HCT116 (cell line): ENCODE measurements at regions not wholly inside any gene's neighbourhood (a gene's known extent, or its start where the extent isn't known, plus 50 kb on each side); places are given as distances from the start of the nearest gene placed in this dataset.

Source experiments
- ATAC-seq: fragments of 200-7000 bp; cut with Tn5 transposase; 2 replicates; pipeline ENCODE4 v1.9.1; 2020; ENCODE audit warnings: mild to moderate bottlenecking, moderate library complexity
- BruUV-seq: library from RNA; stranded (reverse); fragments of 400-500 nt; replicated peaks from 2 replicates; lab custom pipeline; 2021; lab: Mats Ljungman, UMichigan
- CTCF ChIA-PET: fragments of 300-600 bp; sonication (Branson Sonifier 250); formaldehyde crosslinking; loops from one replicate; lab custom pipeline; 2021; ENCODE audit warnings: antibody characterized with exemption; lab: Charles Lee
- POLR2A ChIA-PET: fragments of 300-600, 350-600 bp; sonication (Branson Sonifier 250); formaldehyde crosslinking; loops from one replicate; lab custom pipeline; 2021; ENCODE audit warnings: antibody characterized with exemption; lab: Charles Lee
- RAD21 ChIA-PET, 2 experiments: fragments of 300-600 bp; sonication (Branson Sonifier 250); formaldehyde crosslinking; loops; one replicate each; lab custom pipeline; 2023; ENCODE audit warnings: low total read pairs in 2 of 2; ENCODE audit not compliant: uncharacterized antibody in 2 of 2, unreplicated experiment in 2 of 2, low non-redundant PET in 1 of 2; lab: Charles Lee
- DNase-seq: peaks from one replicate; pipeline ENCODE4 v3.0.0-alpha.2; 2010; ENCODE audit warnings: low read depth, low spot score
- H2AFZ ChIP-seq: fragments of 200-600 bp; shearing (Covaris generic), sonication (generic); 2 replicates; pipeline ENCODE4 v1.6.1; 2017; ENCODE audit warnings: low read depth, mixed run types, mixed read lengths, antibody characterized with exemption, low read length; ENCODE audit not compliant: poor library complexity, severe bottlenecking
- H3K27ac ChIP-seq: 2 replicates; pipeline ENCODE4 v1.5.1; 2012; ENCODE audit warnings: low read depth, low read length
- H3K27me3 ChIP-seq: fragments of 200-600 bp; sonication (generic); 2 replicates; pipeline ENCODE4 v1.6.1; 2016; ENCODE audit warnings: mixed run types, low read length, mixed read lengths; ENCODE audit not compliant: insufficient read depth
- H3K36me3 ChIP-seq, 2 experiments: fragments of 200-500 bp in 1 of 2; fragments of 200-600 bp in 1 of 2; sonication (Bioruptor generic) in 1 of 2; sonication (generic) in 1 of 2; 2 replicates each; pipeline versions ENCODE4 v1.5.1 to v1.6.1; 2014 to 2016; ENCODE audit warnings: low read length in 2 of 2, inconsistent platforms in 1 of 2, mixed read lengths in 1 of 2, mixed run types in 1 of 2; ENCODE audit not compliant: insufficient read depth in 2 of 2, control insufficient read depth in 1 of 2
- H3K4me1 ChIP-seq, 2 experiments: fragments of 200-600 bp in 1 of 2; sonication (generic) in 1 of 2; 2 replicates each; pipeline versions ENCODE4 v1.5.1 to v1.6.1; 2012 to 2017; ENCODE audit warnings: low read length in 2 of 2, inconsistent platforms in 1 of 2, mild to moderate bottlenecking in 1 of 2, mixed read lengths in 1 of 2, mixed run types in 1 of 2, moderate library complexity in 1 of 2; ENCODE audit not compliant: insufficient read depth in 2 of 2, control insufficient read depth in 1 of 2
- H3K4me2 ChIP-seq: fragments of 200-600 bp; sonication (generic); 2 replicates; pipeline ENCODE4 v1.6.1; 2017; ENCODE audit warnings: mixed run types, low read length, mixed read lengths
- H3K4me3 ChIP-seq, 2 experiments: fragments of 200-600 bp in 1 of 2; sonication (generic) in 1 of 2; replicated peaks in 1 of 2; 2 replicates each; pipeline ENCODE4 v1.5.1; 2011 to 2016; ENCODE audit warnings: low read length in 2 of 2, control low read depth in 1 of 2, low read depth in 1 of 2, mild to moderate bottlenecking in 1 of 2, mixed read lengths in 1 of 2, mixed run types in 1 of 2
- H3K79me2 ChIP-seq: fragments of 200-600 bp; sonication (generic); 2 replicates; pipeline ENCODE4 v1.6.1; 2017; ENCODE audit warnings: mild to moderate bottlenecking, mixed run types, low read length, moderate library complexity, mixed read lengths; ENCODE audit not compliant: insufficient read depth
- H3K9ac ChIP-seq: fragments of 200-600 bp; sonication (generic); 2 replicates; pipeline ENCODE4 v1.6.1; 2016; ENCODE audit warnings: low read length, mixed read lengths
- H3K9me2 ChIP-seq: fragments of 200-600 bp; sonication (generic), shearing (Covaris generic); 2 replicates; pipeline ENCODE4 v1.6.1; 2017; ENCODE audit warnings: mixed run types, mild to moderate bottlenecking, moderate library complexity; ENCODE audit not compliant: insufficient read depth
- H3K9me3 ChIP-seq, 2 experiments: fragments of 200-500 bp in 1 of 2; fragments of 200-600 bp in 1 of 2; sonication (Bioruptor generic) in 1 of 2; sonication (generic) in 1 of 2; 2 replicates each; pipeline ENCODE4 v1.6.1; 2014 to 2017; ENCODE audit warnings: low read length in 2 of 2, mixed read lengths in 2 of 2, inconsistent platforms in 1 of 2, low read depth in 1 of 2, mild to moderate bottlenecking in 1 of 2, mixed run types in 1 of 2, moderate library complexity in 1 of 2; ENCODE audit not compliant: control insufficient read depth in 1 of 2, insufficient read depth in 1 of 2
- H4K20me1 ChIP-seq: fragments of 200-600 bp; sonication (generic), shearing (Covaris generic); 2 replicates; pipeline ENCODE4 v1.6.1; 2017; ENCODE audit warnings: mixed run types, mild to moderate bottlenecking, moderate library complexity; ENCODE audit not compliant: insufficient read depth
- ATF3 ChIP-seq: IDR thresholded peaks from 2 replicates; pipeline ENCODE4 v1.6.1; 2012
- CBX3 ChIP-seq: IDR thresholded peaks from 2 replicates; pipeline ENCODE4 v1.6.1; 2012; ENCODE audit warnings: low read depth
- CTCF ChIP-seq, 3 experiments: fragments of 200-600 bp in 1 of 3; sonication (generic) in 1 of 3; IDR thresholded peaks in 2 of 3; conservative IDR thresholded peaks in 1 of 3; 2 replicates each; pipeline ENCODE4 v1.5.1; 2012 to 2017; ENCODE audit warnings: low read depth in 2 of 3, low read length in 2 of 3, antibody characterized with exemption in 1 of 3, borderline replicate concordance in 1 of 3, control low read depth in 1 of 3, mild to moderate bottlenecking in 1 of 3, mixed read lengths in 1 of 3, mixed run types in 1 of 3, moderate library complexity in 1 of 3; ENCODE audit not compliant: insufficient read depth in 1 of 3
- EZH2 ChIP-seq: fragments of 200-600 bp; sonication (generic); IDR thresholded peaks from 2 replicates; pipeline ENCODE4 v1.6.1; 2017; ENCODE audit warnings: antibody characterized with exemption, mixed run types
- EZH2phosphoT487 ChIP-seq: fragments of 200-600 bp; IDR thresholded peaks from 2 replicates; pipeline ENCODE4 v1.6.1; 2018; ENCODE audit warnings: antibody characterized with exemption, borderline replicate concordance
- JUND ChIP-seq: IDR thresholded peaks from 2 replicates; pipeline ENCODE4 v1.6.1; 2012
- POLR2AphosphoS5 ChIP-seq: IDR thresholded peaks from 2 replicates; pipeline ENCODE4 v1.6.1; 2011; ENCODE audit warnings: mild to moderate bottlenecking, low read depth, low read length, moderate library complexity
- RAD21 ChIP-seq: IDR thresholded peaks from 2 replicates; pipeline ENCODE4 v1.6.1; 2012; ENCODE audit warnings: low read depth, mild to moderate bottlenecking
- REST ChIP-seq: IDR thresholded peaks from 2 replicates; pipeline ENCODE4 v1.6.1; 2012; ENCODE audit warnings: low read depth
- TCF7L2 ChIP-seq: IDR thresholded peaks from 2 replicates; pipeline ENCODE4 v1.7.0; 2011; ENCODE audit warnings: borderline replicate concordance, inconsistent platforms; ENCODE audit not compliant: insufficient read depth, insufficient read length; ENCODE audit errors: extremely low read depth
- YY1 ChIP-seq: IDR thresholded peaks from 2 replicates; pipeline ENCODE4 v1.6.1; 2011; ENCODE audit warnings: low read length, low read depth, moderate library complexity, mild to moderate bottlenecking; ENCODE audit not compliant: insufficient replicate concordance; ENCODE audit errors: extremely low read depth
- ZBTB33 ChIP-seq: IDR thresholded peaks from 2 replicates; pipeline ENCODE4 v1.6.1; 2011; ENCODE audit warnings: mild to moderate bottlenecking, low read length, moderate library complexity; ENCODE audit not compliant: insufficient replicate concordance; ENCODE audit errors: extremely low read depth
- intact Hi-C: fragments of 100-400 bp; cut with micrococcal nuclease; formaldehyde crosslinking; loops from 2 replicates; pipeline ENCODE4 v1.10.0; 2022

GRCh38 chr2:59569124-59569523 lies 984.3 kb downstream of the BCL11A start:
- no peaks in the 10 kb centered on the region for H3K79me2 ChIP-seq
- H4K20me1 ChIP-seq, result no peaks in the 10 kb centered on the region
- intact Hi-C loops, result no loop called here
- no peak overlapping the region for H3K27ac ChIP-seq
- TF ChIP-seq RAD21, result no peak
- TF ChIP-seq EZH2phosphoT487, result no peak
- no peak for TF ChIP-seq ATF3
- no peak for TF ChIP-seq TCF7L2
- no peak for TF ChIP-seq POLR2AphosphoS5
- no peak for TF ChIP-seq CBX3
- TF ChIP-seq CTCF (IDR thresholded peaks at IDR 0.05 in 2 of 3, conservative IDR thresholded peaks at IDR 0.05 in 1 of 3; ENCODE audit: borderline replicate concordance in 1 of 3, insufficient read depth in 1 of 3, low read depth in 2 of 3, low read length in 2 of 3), result no peak
- POLR2A ChIA-PET, result no interaction called here
- no peaks in the 10 kb centered on the region for H3K9me2 ChIP-seq
- no peaks in the 10 kb centered on the region for H3K36me3 ChIP-seq
- H2AFZ ChIP-seq, result no peak overlapping the region
- H3K4me3 ChIP-seq, result no peak overlapping the region
- H3K4me1 ChIP-seq, result no peaks in the 10 kb centered on the region
- CTCF ChIA-PET, result no interaction called here
- no peaks in the 10 kb centered on the region; a peak in 1 of 4 replicates for H3K9me3 ChIP-seq
- no peaks in the 10 kb centered on the region for H3K27me3 ChIP-seq
- no peak for DNase-seq
- BruUV-seq, result no TSS peak
- no peak overlapping the region for H3K9ac ChIP-seq
- ATAC-seq, result no peak
- H3K4me2 ChIP-seq, result no peak overlapping the region
- RAD21 ChIA-PET, result no interaction called here

- no peaks in the 10 kb centered on the region for H3K27me3 ChIP-seq
- H3K9ac ChIP-seq, result no peak overlapping the region
- intact Hi-C loops, result no loop called here
- H3K79me2 ChIP-seq, result no peaks in the 10 kb centered on the region
- RAD21 ChIA-PET, result no interaction called here
- H4K20me1 ChIP-seq, result no peaks in the 10 kb centered on the region
- H3K9me2 ChIP-seq, result no peaks in the 10 kb centered on the region
- no peak for ATAC-seq
- CTCF ChIA-PET, result no interaction called here
- no peak overlapping the region for H3K4me3 ChIP-seq
- no peaks in the 10 kb centered on the region for H3K4me1 ChIP-seq
- DNase-seq, result no peak
- no peaks in the 10 kb centered on the region for H3K36me3 ChIP-seq
- H3K9me3 ChIP-seq, result no peaks in the 10 kb centered on the region; a peak in 1 of 4 replicates
- no peak overlapping the region for H2AFZ ChIP-seq
- POLR2A ChIA-PET, result no interaction called here
- BruUV-seq, result no TSS peak
- no peak overlapping the region for H3K4me2 ChIP-seq
- H3K27ac ChIP-seq, result no peak overlapping the region
- TF ChIP-seq EZH2 (no peak), EZH2phosphoT487 (no peak), REST (no peak), POLR2AphosphoS5 (no peak), YY1 (no peak), ZBTB33 (no peak), TCF7L2 (no peak), JUND (no peak)
Measured at GRCh38 chr2:59568461-59568860, 985.0 kb downstream of the BCL11A start.
